HEK293 (cell line): ENCODE measurements at regions not wholly inside any gene's neighbourhood (a gene's known extent, or its start where the extent isn't known, plus 50 kb on each side); places are given as distances from the start of the nearest gene placed in this dataset.

ENCODE experiments used
- CTCF ChIA-PET: fragments of 350-600 bp; formaldehyde crosslinking; extraction: SDS; loops from one replicate; lab custom pipeline; 2021; ENCODE audit warnings: antibody characterized with exemption; lab: Yijun Ruan, JAX
- POLR2A ChIA-PET: fragments of 300-600 bp; formaldehyde crosslinking; extraction: SDS; loops from one replicate; lab custom pipeline; 2020; ENCODE audit warnings: antibody characterized with exemption, inconsistent platforms; lab: Yijun Ruan, JAX
- H3K27ac ChIP-seq: fragments of 200-500 bp; sonication (Bioruptor generic); 2 replicates; pipeline ENCODE4 v1.5.1; 2014; ENCODE audit warnings: low read depth, low read length, control low read depth, inconsistent platforms; ENCODE audit errors: extremely low read depth
- H3K36me3 ChIP-seq, 2 experiments: fragments of 200-500 bp in 1 of 2; sonication (Bioruptor generic) in 1 of 2; 1 replicate in 1 of 2; 2 replicates in 1 of 2; pipeline ENCODE4 v1.5.1; 2014 to 2017; ENCODE audit warnings: inconsistent platforms in 2 of 2, low read length in 2 of 2; ENCODE audit not compliant: control insufficient read depth in 2 of 2, insufficient read depth in 1 of 2
- H3K4me1 ChIP-seq: fragments of 200-500 bp; sonication (Bioruptor generic); 2 replicates; pipeline ENCODE4 v1.5.1; 2014; ENCODE audit warnings: mild to moderate bottlenecking, low read length, inconsistent platforms; ENCODE audit not compliant: control insufficient read depth, insufficient read depth
- H3K4me3 ChIP-seq: 2 replicates; pipeline ENCODE4 v1.5.1; 2011; ENCODE audit warnings: low read depth, mild to moderate bottlenecking, control low read depth, low read length, moderate library complexity
- H3K9me3 ChIP-seq: fragments of 200-500 bp; sonication (Bioruptor generic); 2 replicates; pipeline ENCODE4 v1.5.1; 2014; ENCODE audit warnings: low read depth, low read length, inconsistent platforms; ENCODE audit not compliant: control insufficient read depth, insufficient read depth
- EGR2 ChIP-seq: fragments of 450-650 bp; formaldehyde crosslinking; IDR thresholded peaks from 2 replicates; pipeline ENCODE4 v1.5.1; 2016; ENCODE audit warnings: low read depth, missing biosample characterization, missing genetic modification characterization
- FEZF1 ChIP-seq: fragments of 450-650 bp; formaldehyde crosslinking; IDR thresholded peaks from 2 replicates; pipeline ENCODE4 v1.5.1; 2016; ENCODE audit warnings: missing biosample characterization, missing genetic modification characterization
- GFI1B ChIP-seq: fragments of 450-650 bp; formaldehyde crosslinking; IDR thresholded peaks from 2 replicates; pipeline ENCODE4 v1.5.1; 2016; ENCODE audit warnings: missing biosample characterization, missing genetic modification characterization
- GLIS1 ChIP-seq: fragments of 450-650 bp; formaldehyde crosslinking; IDR thresholded peaks from 2 replicates; pipeline ENCODE4 v1.5.1; 2016; ENCODE audit warnings: missing biosample characterization, missing genetic modification characterization
- SALL2 ChIP-seq: fragments of 450-650 bp; formaldehyde crosslinking; IDR thresholded peaks from 2 replicates; pipeline ENCODE4 v1.5.0; 2017; ENCODE audit warnings: missing biosample characterization, mild to moderate bottlenecking, missing genetic modification characterization, borderline replicate concordance
- SP7 ChIP-seq: fragments of 450-650 bp; formaldehyde crosslinking; IDR thresholded peaks from 2 replicates; pipeline ENCODE4 v1.5.1; 2016; ENCODE audit warnings: missing biosample characterization, missing genetic modification characterization
- ZNF10 ChIP-seq: fragments of 450-650 bp; formaldehyde crosslinking; IDR thresholded peaks from 2 replicates; pipeline ENCODE4 v1.5.1; 2017; ENCODE audit warnings: missing biosample characterization, missing genetic modification characterization
- ZNF121 ChIP-seq: fragments of 450-650 bp; formaldehyde crosslinking; IDR thresholded peaks from 2 replicates; pipeline ENCODE4 v1.5.1; 2016; ENCODE audit warnings: missing biosample characterization, missing genetic modification characterization
- ZNF138 ChIP-seq: fragments of 450-650 bp; formaldehyde crosslinking; IDR thresholded peaks from 2 replicates; pipeline ENCODE4 v1.5.1; 2016; ENCODE audit warnings: missing biosample characterization, missing genetic modification characterization, borderline replicate concordance
- ZNF19 ChIP-seq: fragments of 450-650 bp; formaldehyde crosslinking; IDR thresholded peaks from 2 replicates; pipeline ENCODE4; 2016; ENCODE audit warnings: missing biosample characterization, missing genetic modification characterization, low read depth
- ZNF266 ChIP-seq: fragments of 450-650 bp; formaldehyde crosslinking; IDR thresholded peaks from 2 replicates; pipeline ENCODE4 v1.5.1; 2016; ENCODE audit warnings: missing biosample characterization, missing genetic modification characterization, low read depth
- ZNF416 ChIP-seq: fragments of 450-650 bp; formaldehyde crosslinking; IDR thresholded peaks from 2 replicates; pipeline ENCODE4 v1.5.1; 2016; ENCODE audit warnings: missing biosample characterization, missing genetic modification characterization
- ZNF585B ChIP-seq: fragments of 450-650 bp; formaldehyde crosslinking; IDR thresholded peaks from 2 replicates; pipeline ENCODE4 v1.5.1; 2016; ENCODE audit warnings: missing biosample characterization, missing genetic modification characterization
- ZNF600 ChIP-seq: fragments of 450-650 bp; formaldehyde crosslinking; IDR thresholded peaks from 2 replicates; pipeline ENCODE4 v1.5.1; 2016; ENCODE audit warnings: missing biosample characterization, missing genetic modification characterization
- ZNF664 ChIP-seq: fragments of 450-650 bp; formaldehyde crosslinking; IDR thresholded peaks from 2 replicates; pipeline ENCODE4 v1.5.1; 2016; ENCODE audit warnings: missing biosample characterization, missing genetic modification characterization
- ZNF670 ChIP-seq: fragments of 450-650 bp; formaldehyde crosslinking; IDR thresholded peaks from 2 replicates; pipeline ENCODE4 v1.5.1; 2016; ENCODE audit warnings: missing biosample characterization, missing genetic modification characterization, low read depth
- ZNF768 ChIP-seq: fragments of 450-650 bp; formaldehyde crosslinking; IDR thresholded peaks from 2 replicates; pipeline ENCODE4 v1.5.1; 2018; ENCODE audit warnings: missing biosample characterization, mild to moderate bottlenecking, missing genetic modification characterization
- ZNF843 ChIP-seq: fragments of 450-650 bp; formaldehyde crosslinking; IDR thresholded peaks from 2 replicates; pipeline ENCODE4 v1.5.1; 2016; ENCODE audit warnings: missing biosample characterization, missing genetic modification characterization
- TF ChIP-seq, protein P1 (sequence below): fragments of 450-650 bp; formaldehyde crosslinking; IDR thresholded peaks from 2 replicates; pipeline ENCODE4 v1.5.1; 2016; ENCODE audit warnings: missing biosample characterization, missing genetic modification characterization
- TF ChIP-seq, protein P2 (sequence below): fragments of 450-650 bp; formaldehyde crosslinking; optimal IDR thresholded peaks from 2 replicates; pipeline ENCODE3; 2016; ENCODE audit warnings: missing biosample characterization, mild to moderate bottlenecking, missing genetic modification characterization
- TF ChIP-seq, protein P3 (sequence below): fragments of 450-650 bp; formaldehyde crosslinking; IDR thresholded peaks from 2 replicates; pipeline ENCODE4 v1.5.1; 2016; ENCODE audit warnings: missing biosample characterization, missing genetic modification characterization
- TF ChIP-seq, protein P4 (sequence below): fragments of 450-650 bp; formaldehyde crosslinking; IDR thresholded peaks from 2 replicates; pipeline ENCODE4 v1.5.1; 2016; ENCODE audit warnings: missing biosample characterization, missing genetic modification characterization

DNA sequence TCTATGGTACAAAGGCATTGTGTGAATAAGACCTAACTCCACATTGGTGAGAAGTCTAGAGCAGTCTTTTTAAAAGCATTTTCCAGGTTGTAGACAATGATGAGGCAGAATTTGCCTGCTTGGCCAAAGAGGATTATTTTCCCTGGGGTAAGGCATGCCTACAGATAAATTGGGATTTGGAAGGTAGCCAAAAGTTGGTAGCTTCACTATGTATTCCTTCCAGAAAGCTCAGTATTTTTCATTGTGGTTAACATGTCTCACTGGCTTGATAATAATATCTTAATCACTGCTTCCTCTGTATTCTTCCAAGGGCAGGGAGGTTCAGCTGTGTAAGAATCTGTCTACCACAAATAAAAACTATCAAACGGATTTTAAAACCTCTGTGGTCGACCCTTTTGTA lies 590.8 kb upstream of the PRMT6 start:
- no peak overlapping the region for H3K4me3 ChIP-seq
- no peaks in the 10 kb centered on the region for H3K9me3 ChIP-seq
- POLR2A ChIA-PET = no interaction called here
- no peak overlapping the region for H3K27ac ChIP-seq
- H3K36me3 ChIP-seq = no peaks in the 10 kb centered on the region
- no peaks in the 10 kb centered on the region for H3K4me1 ChIP-seq
- TF ChIP-seq, protein P1, sequence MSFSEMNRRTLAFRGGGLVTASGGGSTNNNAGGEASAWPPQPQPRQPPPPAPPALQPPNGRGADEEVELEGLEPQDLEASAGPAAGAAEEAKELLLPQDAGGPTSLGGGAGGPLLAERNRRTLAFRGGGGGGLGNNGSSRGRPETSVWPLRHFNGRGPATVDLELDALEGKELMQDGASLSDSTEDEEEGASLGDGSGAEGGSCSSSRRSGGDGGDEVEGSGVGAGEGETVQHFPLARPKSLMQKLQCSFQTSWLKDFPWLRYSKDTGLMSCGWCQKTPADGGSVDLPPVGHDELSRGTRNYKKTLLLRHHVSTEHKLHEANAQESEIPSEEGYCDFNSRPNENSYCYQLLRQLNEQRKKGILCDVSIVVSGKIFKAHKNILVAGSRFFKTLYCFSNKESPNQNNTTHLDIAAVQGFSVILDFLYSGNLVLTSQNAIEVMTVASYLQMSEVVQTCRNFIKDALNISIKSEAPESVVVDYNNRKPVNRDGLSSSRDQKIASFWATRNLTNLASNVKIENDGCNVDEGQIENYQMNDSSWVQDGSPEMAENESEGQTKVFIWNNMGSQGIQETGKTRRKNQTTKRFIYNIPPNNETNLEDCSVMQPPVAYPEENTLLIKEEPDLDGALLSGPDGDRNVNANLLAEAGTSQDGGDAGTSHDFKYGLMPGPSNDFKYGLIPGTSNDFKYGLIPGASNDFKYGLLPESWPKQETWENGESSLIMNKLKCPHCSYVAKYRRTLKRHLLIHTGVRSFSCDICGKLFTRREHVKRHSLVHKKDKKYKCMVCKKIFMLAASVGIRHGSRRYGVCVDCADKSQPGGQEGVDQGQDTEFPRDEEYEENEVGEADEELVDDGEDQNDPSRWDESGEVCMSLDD (tag by site-specific recombination) = no peak
- TF ChIP-seq ZNF585B (tag by site-specific recombination) (no peak), ZNF670 (tag by site-specific recombination) (no peak), ZNF843 (tag by site-specific recombination) (no peak), ZNF768 (tag by site-specific recombination) (no peak)
- TF ChIP-seq, protein P2, sequence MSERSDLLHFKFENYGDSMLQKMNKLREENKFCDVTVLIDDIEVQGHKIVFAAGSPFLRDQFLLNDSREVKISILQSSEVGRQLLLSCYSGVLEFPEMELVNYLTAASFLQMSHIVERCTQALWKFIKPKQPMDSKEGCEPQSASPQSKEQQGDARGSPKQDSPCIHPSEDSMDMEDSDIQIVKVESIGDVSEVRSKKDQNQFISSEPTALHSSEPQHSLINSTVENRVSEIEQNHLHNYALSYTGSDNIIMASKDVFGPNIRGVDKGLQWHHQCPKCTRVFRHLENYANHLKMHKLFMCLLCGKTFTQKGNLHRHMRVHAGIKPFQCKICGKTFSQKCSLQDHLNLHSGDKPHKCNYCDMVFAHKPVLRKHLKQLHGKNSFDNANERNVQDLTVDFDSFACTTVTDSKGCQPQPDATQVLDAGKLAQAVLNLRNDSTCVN (tag by site-specific recombination) = no peak
- TF ChIP-seq, protein P3, sequence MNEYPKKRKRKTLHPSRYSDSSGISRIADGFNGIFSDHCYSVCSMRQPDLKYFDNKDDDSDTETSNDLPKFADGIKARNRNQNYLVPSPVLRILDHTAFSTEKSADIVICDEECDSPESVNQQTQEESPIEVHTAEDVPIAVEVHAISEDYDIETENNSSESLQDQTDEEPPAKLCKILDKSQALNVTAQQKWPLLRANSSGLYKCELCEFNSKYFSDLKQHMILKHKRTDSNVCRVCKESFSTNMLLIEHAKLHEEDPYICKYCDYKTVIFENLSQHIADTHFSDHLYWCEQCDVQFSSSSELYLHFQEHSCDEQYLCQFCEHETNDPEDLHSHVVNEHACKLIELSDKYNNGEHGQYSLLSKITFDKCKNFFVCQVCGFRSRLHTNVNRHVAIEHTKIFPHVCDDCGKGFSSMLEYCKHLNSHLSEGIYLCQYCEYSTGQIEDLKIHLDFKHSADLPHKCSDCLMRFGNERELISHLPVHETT (tag by site-specific recombination) = no peak
- CTCF ChIA-PET = interaction anchor here (0.5 kb wide), 1 partner anchor 722 kb away, joined by 4 read pairs; no protein-coding TSS in a partner anchor

DNA sequence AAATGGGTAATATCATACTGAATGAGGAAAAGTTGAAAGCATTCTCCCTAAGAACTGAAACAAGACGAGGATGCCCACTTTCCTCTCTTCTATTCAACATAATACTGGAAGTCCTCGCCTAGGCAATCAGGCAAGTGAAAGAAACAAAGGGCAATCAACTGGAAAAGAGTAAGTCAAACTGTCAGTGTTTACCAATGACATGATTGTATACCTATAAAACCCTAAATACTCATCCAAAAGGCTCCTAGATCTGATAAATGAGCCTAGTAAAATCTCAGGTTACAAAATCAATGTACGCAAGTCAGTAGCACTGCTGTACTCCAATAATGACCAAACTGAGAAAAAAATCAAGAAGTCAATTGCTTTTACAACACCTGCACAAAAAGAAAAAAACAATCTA lies 575.8 kb upstream of the PRMT6 start:
- POLR2A ChIA-PET = no interaction called here
- TF ChIP-seq SALL2 (tag by site-specific recombination) = no peak
- Histone ChIP-seq H3K4me1 (no peaks in the 10 kb centered on the region), H3K9me3 (no peaks in the 10 kb centered on the region), H3K4me3 (no peak overlapping the region), H3K27ac (no peak overlapping the region), H3K36me3 (no peaks in the 10 kb centered on the region)
- CTCF ChIA-PET = interaction anchor here (0.6 kb wide), 1 partner anchor 1614 kb away, joined by 4 read pairs; no protein-coding TSS in a partner anchor

DNA sequence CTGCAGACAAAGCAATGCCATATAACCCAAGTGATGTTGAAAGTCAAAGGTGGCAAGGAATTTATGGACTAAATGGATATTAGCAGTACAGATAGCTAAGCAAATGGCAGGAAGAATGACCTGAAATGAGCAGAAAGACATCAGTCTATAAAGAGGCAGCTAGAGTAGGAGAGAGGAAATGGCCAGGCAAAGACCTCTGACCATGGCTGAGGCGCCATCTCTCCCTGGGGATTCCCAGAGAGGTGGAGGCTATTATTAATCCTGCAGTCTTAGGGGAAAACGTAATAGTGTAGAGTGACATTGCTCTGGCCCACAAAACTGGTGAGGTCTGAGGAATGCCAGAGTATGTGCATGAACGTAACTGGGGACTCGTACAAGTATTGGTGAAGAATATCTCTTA lies 563.6 kb upstream of the PRMT6 start:
- Histone ChIP-seq H3K9me3 (no peaks in the 10 kb centered on the region), H3K4me1 (no peaks in the 10 kb centered on the region), H3K36me3 (no peaks in the 10 kb centered on the region), H3K4me3 (no peak overlapping the region), H3K27ac (no peak overlapping the region)
- TF ChIP-seq ZNF19 = no peak
- TF ChIP-seq ZNF138 (tag by site-specific recombination) = no peak
- no peak for TF ChIP-seq SP7 (tag by site-specific recombination)
- TF ChIP-seq ZNF600 (tag by site-specific recombination) = no peak
- TF ChIP-seq ZNF10 (tag by site-specific recombination) = no peak
- TF ChIP-seq, protein P4, sequence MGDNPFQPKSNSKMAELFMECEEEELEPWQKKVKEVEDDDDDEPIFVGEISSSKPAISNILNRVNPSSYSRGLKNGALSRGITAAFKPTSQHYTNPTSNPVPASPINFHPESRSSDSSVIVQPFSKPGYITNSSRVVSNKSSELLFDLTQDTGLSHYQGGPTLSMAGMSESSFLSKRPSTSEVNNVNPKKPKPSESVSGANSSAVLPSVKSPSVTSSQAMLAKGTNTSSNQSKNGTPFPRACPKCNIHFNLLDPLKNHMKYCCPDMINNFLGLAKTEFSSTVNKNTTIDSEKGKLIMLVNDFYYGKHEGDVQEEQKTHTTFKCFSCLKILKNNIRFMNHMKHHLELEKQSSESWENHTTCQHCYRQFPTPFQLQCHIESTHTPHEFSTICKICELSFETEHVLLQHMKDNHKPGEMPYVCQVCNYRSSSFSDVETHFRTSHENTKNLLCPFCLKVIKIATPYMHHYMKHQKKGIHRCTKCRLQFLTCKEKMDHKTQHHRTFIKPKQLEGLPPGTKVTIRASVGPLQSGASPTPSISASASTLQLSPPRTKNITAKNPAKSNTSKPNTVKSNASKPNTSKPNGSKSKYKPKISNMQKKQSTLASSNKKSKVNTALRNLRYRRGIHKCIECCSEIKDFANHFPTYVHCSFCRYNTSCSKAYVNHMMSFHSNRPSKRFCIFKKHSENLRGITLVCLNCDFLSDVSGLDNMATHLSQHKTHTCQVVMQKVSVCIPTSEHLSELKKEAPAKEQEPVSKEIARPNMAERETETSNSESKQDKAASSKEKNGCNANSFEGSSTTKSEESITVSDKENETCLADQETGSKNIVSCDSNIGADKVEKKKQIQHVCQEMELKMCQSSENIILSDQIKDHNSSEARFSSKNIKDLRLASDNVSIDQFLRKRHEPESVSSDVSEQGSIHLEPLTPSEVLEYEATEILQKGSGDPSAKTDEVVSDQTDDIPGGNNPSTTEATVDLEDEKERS = no peak
- TF ChIP-seq GLIS1 (tag by site-specific recombination) = no peak
- no peak for TF ChIP-seq GFI1B (tag by site-specific recombination)
- TF ChIP-seq ZNF121 (tag by site-specific recombination) = no peak
- no peak for TF ChIP-seq ZNF416 (tag by site-specific recombination)
- no peak for TF ChIP-seq ZNF664 (tag by site-specific recombination)
- no peak for TF ChIP-seq ZNF585B (tag by site-specific recombination)
- no peak for TF ChIP-seq ZNF266 (tag by site-specific recombination)
- TF ChIP-seq EGR2 = no peak
- no peak for TF ChIP-seq FEZF1
- CTCF ChIA-PET = no interaction called here
- POLR2A ChIA-PET = no interaction called here
